Choroid plexus epithelial cell (primary cell): ENCODE measurements at regions not wholly inside any gene's neighbourhood (a gene's known extent, or its start where the extent isn't known, plus 50 kb on each side); places are given as distances from the start of the nearest gene placed in this dataset.

Source experiments
- DNase-seq: peaks from one replicate; pipeline ENCODE4 v3.0.0-alpha.2; 2010; ENCODE audit warnings: low read depth
- H3K4me3 ChIP-seq: 2 replicates; pipeline ENCODE4 v1.5.1; 2011; ENCODE audit warnings: low read depth, mild to moderate bottlenecking, control low read depth, low read length, moderate library complexity
- CTCF ChIP-seq: conservative IDR thresholded peaks from 2 replicates; pipeline ENCODE4 v1.5.1; 2011; ENCODE audit warnings: low read depth, mild to moderate bottlenecking, control low read depth, inconsistent platforms, low read length, moderate library complexity

- no peak for TF ChIP-seq CTCF
- DNase-seq: no peak
Observed at GRCh38 chr11:15607361-15608036, 492.8 kb downstream of the INSC start.

GRCh38 chr11:15609445-15609844 is 494.7 kb downstream of the INSC start:
- DNase-seq: no peak
- no peak for TF ChIP-seq CTCF

More at GRCh38 chr11:15607361-15608036, 492.8 kb downstream of the INSC start:
- no peak overlapping the region for H3K4me3 ChIP-seq

GRCh38 chr11:15610881-15611280 is 496.2 kb downstream of the INSC start:
- DNase-seq: no peak
- H3K4me3 ChIP-seq: no peak overlapping the region
- no peak for TF ChIP-seq CTCF

More at GRCh38 chr11:15609445-15609844, 494.7 kb downstream of the INSC start:
- H3K4me3 ChIP-seq: no peak overlapping the region

GRCh38 chr11:15613251-15613650 is 498.5 kb downstream of the INSC start:
- H3K4me3 ChIP-seq: no peak overlapping the region
- no peak for TF ChIP-seq CTCF
- DNase-seq: no peak

- no peak for TF ChIP-seq CTCF
- no peak overlapping the region for H3K4me3 ChIP-seq
- no peak for DNase-seq
Observed at GRCh38 chr11:15613789-15614188, 499.1 kb downstream of the INSC start.

GRCh38 chr11:15615398-15616096 is 500.8 kb downstream of the INSC start:
- DNase-seq: no peak
- TF ChIP-seq CTCF: no peak
- no peak overlapping the region for H3K4me3 ChIP-seq
